HepG2 (cell line): ENCODE measurements at regions not wholly inside any gene's neighbourhood (a gene's known extent, or its start where the extent isn't known, plus 50 kb on each side); places are given as distances from the start of the nearest gene placed in this dataset.
"Not testable (repeated sequence)": the region's sequence is repeated elsewhere in the genome, so short reads cannot be mapped to it uniquely, and the experiment has no call there.

ENCODE experiments used
- POLR2A ChIP-seq, 2 experiments: IDR thresholded peaks; 2 replicates each; pipeline ENCODE4 v1.6.1; 2011; ENCODE audit warnings: low read depth in 2 of 2, low read length in 2 of 2, mild to moderate bottlenecking in 1 of 2, moderate library complexity in 1 of 2; ENCODE audit not compliant: insufficient read depth in 1 of 2
- YY1 ChIP-seq: IDR thresholded peaks from 2 replicates; pipeline ENCODE4 v1.6.1; 2011; ENCODE audit warnings: low read length, low read depth, moderate library complexity, mild to moderate bottlenecking; ENCODE audit not compliant: insufficient read depth, insufficient replicate concordance
- ZNF619 ChIP-seq: sonication (generic); formaldehyde crosslinking; IDR thresholded peaks from 2 replicates; pipeline ENCODE4 v1.4.0; 2020; ENCODE audit warnings: mild to moderate bottlenecking, missing genetic modification reagents

DNA sequence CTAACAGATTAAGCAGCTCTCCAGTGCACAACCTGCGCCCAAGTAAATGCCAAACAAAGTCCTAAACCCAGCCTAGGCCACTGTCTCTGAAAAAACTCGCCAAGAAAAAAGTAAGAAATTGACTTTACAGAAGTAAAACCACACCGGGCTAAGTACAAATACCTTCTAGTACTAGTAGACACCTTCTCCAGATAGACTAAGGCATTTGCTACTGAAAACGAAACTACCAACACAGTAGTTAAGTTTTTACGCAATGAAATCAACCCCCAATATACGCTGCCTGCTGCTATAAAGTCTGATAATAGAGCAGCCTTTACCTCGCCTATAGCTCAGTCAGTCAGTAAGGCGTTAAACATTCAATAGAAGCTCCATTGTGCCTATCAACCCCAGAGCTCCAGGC, 132.2 kb upstream of the ROPN1B start:
- not testable (repeated sequence) for TF ChIP-seq YY1; ZNF619 (CRISPR knock-in tag); POLR2A (IDR thresholded peaks at IDR 0.05; ENCODE audit: insufficient read depth in 1 of 2, low read depth in 2 of 2, low read length in 2 of 2)
